ENCODE measurements at regions not wholly inside any gene's neighbourhood (a gene's known extent, or its start where the extent isn't known, plus 50 kb on each side); places are given as distances from the start of the nearest gene placed in this dataset.

- Histone ChIP-seq H3K27me3 (ENCODE audit: insufficient read depth, low read length) (no peaks in the 10 kb centered on the region), H3K9ac (ENCODE audit: low read length) (no peak overlapping the region), H3K9me3 (ENCODE audit: low read length) (no peaks in the 10 kb centered on the region), H3K79me2 (ENCODE audit: insufficient read depth, low read length) (no peaks in the 10 kb centered on the region), H3K4me2 (ENCODE audit: low read length) (no peak overlapping the region), H3K4me3 (ENCODE audit: low read depth, low read length, poor library complexity, severe bottlenecking) (no peak overlapping the region), H3K27ac (ENCODE audit: low read depth, low read length, poor library complexity, severe bottlenecking) (no peak overlapping the region), H2AFZ (ENCODE audit: low read length) (no peak overlapping the region), H3K4me1 (ENCODE audit: insufficient read depth, low read length, severe bottlenecking) (no peaks in the 10 kb centered on the region), H3K9me2 (ENCODE audit: low read depth, low read length) (no peaks in the 10 kb centered on the region), H3F3A (ENCODE audit: insufficient read depth, low read length) (no peaks in the 10 kb centered on the region), H4K20me1 (ENCODE audit: insufficient read depth, low read length) (no peaks in the 10 kb centered on the region), H3K36me3 (ENCODE audit: insufficient read depth, low read length) (no peaks in the 10 kb centered on the region)
- TF ChIP-seq EZH2 (IDR thresholded peaks at IDR 0.05; ENCODE audit: borderline replicate concordance, low read length), result no peak
These were observed 57.3 kb upstream of the KLF4 start for GRCh38 chr9:107546859-107547258.

GRCh38 chr9:107545036-107545435 lies 55.5 kb upstream of the KLF4 start:
- no peak overlapping the region for H3K27ac ChIP-seq (ENCODE audit: low read depth, low read length, poor library complexity, severe bottlenecking)
- no peaks in the 10 kb centered on the region for H3F3A ChIP-seq (ENCODE audit: insufficient read depth, low read length)
- TF ChIP-seq CTCF (IDR thresholded peaks at IDR 0.05; ENCODE audit: low read length) (no peak), EZH2 (IDR thresholded peaks at IDR 0.05; ENCODE audit: borderline replicate concordance, low read length) (no peak)
- no peaks in the 10 kb centered on the region for H3K4me1 ChIP-seq (ENCODE audit: insufficient read depth, low read length, severe bottlenecking)
- no peak overlapping the region for H3K4me3 ChIP-seq (ENCODE audit: low read depth, low read length, poor library complexity, severe bottlenecking)
- no peak overlapping the region for H3K9ac ChIP-seq (ENCODE audit: low read length)
- H3K36me3 ChIP-seq (ENCODE audit: insufficient read depth, low read length), result no peaks in the 10 kb centered on the region
- no peaks in the 10 kb centered on the region for H3K9me2 ChIP-seq (ENCODE audit: low read depth, low read length)
- H3K4me2 ChIP-seq (ENCODE audit: low read length), result no peak overlapping the region
- H3K27me3 ChIP-seq (ENCODE audit: insufficient read depth, low read length), result no peaks in the 10 kb centered on the region
- no peaks in the 10 kb centered on the region for H3K79me2 ChIP-seq (ENCODE audit: insufficient read depth, low read length)
- no peaks in the 10 kb centered on the region for H3K9me3 ChIP-seq (ENCODE audit: low read length)
- no peaks in the 10 kb centered on the region for H4K20me1 ChIP-seq (ENCODE audit: insufficient read depth, low read length)
- no peak overlapping the region for H2AFZ ChIP-seq (ENCODE audit: low read length)

- Histone ChIP-seq H3K4me2 (ENCODE audit: low read length) (no peak overlapping the region), H2AFZ (ENCODE audit: low read length) (no peak overlapping the region), H3K27ac (ENCODE audit: low read depth, low read length, poor library complexity, severe bottlenecking) (no peak overlapping the region), H3K36me3 (ENCODE audit: insufficient read depth, low read length) (no peaks in the 10 kb centered on the region), H3K79me2 (ENCODE audit: insufficient read depth, low read length) (no peaks in the 10 kb centered on the region), H3K9me2 (ENCODE audit: low read depth, low read length) (no peaks in the 10 kb centered on the region), H3K4me3 (ENCODE audit: low read depth, low read length, poor library complexity, severe bottlenecking) (no peak overlapping the region), H3K9ac (ENCODE audit: low read length) (no peak overlapping the region), H3K9me3 (ENCODE audit: low read length) (no peaks in the 10 kb centered on the region), H4K20me1 (ENCODE audit: insufficient read depth, low read length) (no peaks in the 10 kb centered on the region), H3F3A (ENCODE audit: insufficient read depth, low read length) (no peaks in the 10 kb centered on the region), H3K27me3 (ENCODE audit: insufficient read depth, low read length) (no peaks in the 10 kb centered on the region), H3K4me1 (ENCODE audit: insufficient read depth, low read length, severe bottlenecking) (no peaks in the 10 kb centered on the region)
- TF ChIP-seq CTCF (IDR thresholded peaks at IDR 0.05; ENCODE audit: low read length), result no peak
These were observed 53.0 kb upstream of the KLF4 start for GRCh38 chr9:107542411-107543157.

- Histone ChIP-seq H3K9me3 (ENCODE audit: low read length) (no peaks in the 10 kb centered on the region), H3K4me3 (ENCODE audit: low read depth, low read length, poor library complexity, severe bottlenecking) (no peak overlapping the region), H4K20me1 (ENCODE audit: insufficient read depth, low read length) (no peaks in the 10 kb centered on the region), H2AFZ (ENCODE audit: low read length) (no peak overlapping the region), H3F3A (ENCODE audit: insufficient read depth, low read length) (no peaks in the 10 kb centered on the region), H3K4me2 (ENCODE audit: low read length) (no peak overlapping the region), H3K27me3 (ENCODE audit: insufficient read depth, low read length) (no peaks in the 10 kb centered on the region), H3K9ac (ENCODE audit: low read length) (no peak overlapping the region), H3K9me2 (ENCODE audit: low read depth, low read length) (no peaks in the 10 kb centered on the region), H3K4me1 (ENCODE audit: insufficient read depth, low read length, severe bottlenecking) (no peaks in the 10 kb centered on the region), H3K36me3 (ENCODE audit: insufficient read depth, low read length) (no peaks in the 10 kb centered on the region), H3K27ac (ENCODE audit: low read depth, low read length, poor library complexity, severe bottlenecking) (no peak overlapping the region), H3K79me2 (ENCODE audit: insufficient read depth, low read length) (no peaks in the 10 kb centered on the region)
- no peak for TF ChIP-seq EZH2 (IDR thresholded peaks at IDR 0.05; ENCODE audit: borderline replicate concordance, low read length)
- TF ChIP-seq CTCF (IDR thresholded peaks at IDR 0.05; ENCODE audit: low read length), result no peak
These were observed 52.0 kb upstream of the KLF4 start for GRCh38 chr9:107541523-107541922.

Measured in OCI-LY1 (cell line).